ENCODE measurements at regions not wholly inside any gene's neighbourhood (a gene's known extent, or its start where the extent isn't known, plus 50 kb on each side); places are given as distances from the start of the nearest gene placed in this dataset.

GRCh38 chr10:110430340-110431273 is 67.1 kb upstream of the DUSP5 start:
- no peaks in the 10 kb centered on the region for H3K9me3 ChIP-seq (ENCODE audit: insufficient read depth, low read length)
- no peaks in the 10 kb centered on the region for H3K79me2 ChIP-seq (ENCODE audit: insufficient read depth, low read length)
- no peak overlapping the region for H2AFZ ChIP-seq (ENCODE audit: low read depth, low read length, severe bottlenecking)
- H4K20me1 ChIP-seq (ENCODE audit: low read depth, low read length) = no peaks in the 10 kb centered on the region
- H3K27me3 ChIP-seq (ENCODE audit: low read length) = no peaks in the 10 kb centered on the region
- H3K4me2 ChIP-seq (ENCODE audit: low read depth, low read length, poor library complexity, severe bottlenecking) = no peak overlapping the region
- H3K9ac ChIP-seq (ENCODE audit: low read length) = no peak overlapping the region
- no peak overlapping the region for H3K4me3 ChIP-seq (ENCODE audit: insufficient read depth, low read length, poor library complexity, severe bottlenecking)
- H3K27ac ChIP-seq (ENCODE audit: low read depth, low read length) = no peak overlapping the region
- no peaks in the 10 kb centered on the region for H3F3A ChIP-seq (ENCODE audit: insufficient read depth)
- no peaks in the 10 kb centered on the region for H3K36me3 ChIP-seq (ENCODE audit: low read length)
- H3K9me2 ChIP-seq (replicated peaks; ENCODE audit: insufficient read depth, low read length) = no peaks in the 10 kb centered on the region
- TF ChIP-seq EZH2phosphoT487 (conservative IDR thresholded peaks at IDR 0.05; ENCODE audit: low read length) = no peak
- TF ChIP-seq CTCF (IDR thresholded peaks at IDR 0.05; ENCODE audit: insufficient read depth, low read length, poor library complexity, severe bottlenecking) = no peak

GRCh38 chr10:110431659-110432058 is 66.0 kb upstream of the DUSP5 start:
- Histone ChIP-seq H3K4me2 (ENCODE audit: low read depth, low read length, poor library complexity, severe bottlenecking) (no peak overlapping the region), H3K36me3 (ENCODE audit: low read length) (no peaks in the 10 kb centered on the region), H3K27ac (ENCODE audit: low read depth, low read length) (no peak overlapping the region), H3K9me3 (ENCODE audit: insufficient read depth, low read length) (no peaks in the 10 kb centered on the region), H2AFZ (ENCODE audit: low read depth, low read length, severe bottlenecking) (no peak overlapping the region), H3F3A (ENCODE audit: insufficient read depth) (no peaks in the 10 kb centered on the region), H4K20me1 (ENCODE audit: low read depth, low read length) (no peaks in the 10 kb centered on the region), H3K4me3 (ENCODE audit: insufficient read depth, low read length, poor library complexity, severe bottlenecking) (no peak overlapping the region), H3K9ac (ENCODE audit: low read length) (no peak overlapping the region), H3K27me3 (ENCODE audit: low read length) (no peaks in the 10 kb centered on the region), H3K79me2 (ENCODE audit: insufficient read depth, low read length) (no peaks in the 10 kb centered on the region), H3K9me2 (replicated peaks; ENCODE audit: insufficient read depth, low read length) (no peaks in the 10 kb centered on the region)
- TF ChIP-seq EZH2phosphoT487 (conservative IDR thresholded peaks at IDR 0.05; ENCODE audit: low read length) = no peak
- TF ChIP-seq CTCF (IDR thresholded peaks at IDR 0.05; ENCODE audit: insufficient read depth, low read length, poor library complexity, severe bottlenecking) = no peak

GRCh38 chr10:110432084-110432483 is 65.6 kb upstream of the DUSP5 start:
- Histone ChIP-seq H2AFZ (ENCODE audit: low read depth, low read length, severe bottlenecking) (no peak overlapping the region), H4K20me1 (ENCODE audit: low read depth, low read length) (no peaks in the 10 kb centered on the region), H3K9ac (ENCODE audit: low read length) (no peak overlapping the region), H3K4me2 (ENCODE audit: low read depth, low read length, poor library complexity, severe bottlenecking) (no peak overlapping the region), H3K79me2 (ENCODE audit: insufficient read depth, low read length) (no peaks in the 10 kb centered on the region), H3K9me3 (ENCODE audit: insufficient read depth, low read length) (no peaks in the 10 kb centered on the region), H3K27me3 (ENCODE audit: low read length) (no peaks in the 10 kb centered on the region), H3K9me2 (replicated peaks; ENCODE audit: insufficient read depth, low read length) (no peaks in the 10 kb centered on the region), H3K36me3 (ENCODE audit: low read length) (no peaks in the 10 kb centered on the region), H3K27ac (ENCODE audit: low read depth, low read length) (no peak overlapping the region), H3F3A (ENCODE audit: insufficient read depth) (no peaks in the 10 kb centered on the region), H3K4me3 (ENCODE audit: insufficient read depth, low read length, poor library complexity, severe bottlenecking) (no peak overlapping the region)
- TF ChIP-seq CTCF (IDR thresholded peaks at IDR 0.05; ENCODE audit: insufficient read depth, low read length, poor library complexity, severe bottlenecking) (no peak), EZH2phosphoT487 (conservative IDR thresholded peaks at IDR 0.05; ENCODE audit: low read length) (no peak)
